IPS-15b (cell line): ENCODE measurements at regions not wholly inside any gene's neighbourhood (a gene's known extent, or its start where the extent isn't known, plus 50 kb on each side); places are given as distances from the start of the nearest gene placed in this dataset.

Experiments
- H3K27me3 ChIP-seq: one replicate; pipeline ENCODE4 v1.6.1; 2013; ENCODE audit warnings: low read length; ENCODE audit not compliant: control insufficient read depth, insufficient read depth
- H3K36me3 ChIP-seq: one replicate; pipeline ENCODE4 v1.6.1; 2013; ENCODE audit warnings: low read length; ENCODE audit not compliant: control insufficient read depth, insufficient read depth
- H3K4me1 ChIP-seq: one replicate; pipeline ENCODE4 v1.6.1; 2013; ENCODE audit warnings: mild to moderate bottlenecking, low read length; ENCODE audit not compliant: control insufficient read depth, insufficient read depth
- H3K4me3 ChIP-seq: one replicate; pipeline ENCODE4 v1.5.1; 2013; ENCODE audit warnings: low read depth, low read length
- H3K9ac ChIP-seq: one replicate; pipeline ENCODE4 v1.6.1; 2013; ENCODE audit warnings: low read depth, mild to moderate bottlenecking, low read length
- H3K9me3 ChIP-seq: one replicate; pipeline ENCODE4 v1.6.1; 2013; ENCODE audit warnings: mild to moderate bottlenecking, low read length; ENCODE audit not compliant: control insufficient read depth, insufficient read depth

DNA sequence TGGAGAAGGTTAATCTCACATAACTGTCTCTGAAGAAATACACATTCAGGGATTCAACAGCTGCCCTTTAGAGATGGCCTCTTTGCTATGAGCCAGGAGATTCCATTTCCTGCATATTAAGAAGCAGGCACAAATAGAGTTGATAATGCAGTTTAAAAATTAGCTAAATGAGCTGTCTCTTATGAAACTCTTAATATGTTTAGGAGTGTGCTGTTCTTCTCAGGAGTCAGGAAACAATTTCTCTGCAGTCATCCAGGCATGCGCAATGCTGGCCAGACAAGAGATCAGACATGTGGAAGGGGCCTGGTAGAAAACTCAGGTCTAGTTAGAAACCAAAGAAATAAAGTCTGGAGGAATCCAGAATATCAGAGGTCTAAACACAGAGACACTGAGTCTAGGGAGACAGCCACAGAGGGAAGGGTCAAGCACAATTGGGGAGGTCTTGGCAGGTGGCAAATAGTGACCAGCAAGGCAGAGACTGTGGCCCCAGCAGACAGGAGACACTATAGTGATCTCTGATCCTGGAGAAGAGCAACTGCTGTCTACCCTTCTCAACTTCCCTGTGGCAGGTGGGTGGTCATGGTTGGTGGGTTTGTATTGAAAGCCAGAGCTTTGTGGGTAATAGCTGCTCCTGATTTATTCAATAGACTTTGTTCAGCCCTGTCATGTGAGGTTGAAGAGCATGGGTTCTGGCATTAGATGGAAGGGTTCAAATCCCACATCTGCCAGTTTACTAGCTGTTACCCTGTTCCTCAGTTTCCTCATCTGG is 185.8 kb upstream of the RMST start:
- Histone ChIP-seq H3K27me3 (peaks cover 12% of the 10 kb centered on the region), H3K4me1 (peaks cover 12% of the 10 kb centered on the region), H3K9ac (no peak overlapping the region), H3K4me3 (no peak overlapping the region), H3K9me3 (no peaks in the 10 kb centered on the region), H3K36me3 (no peaks in the 10 kb centered on the region)

- no peaks in the 10 kb centered on the region for H3K36me3 ChIP-seq
- H3K9ac ChIP-seq = no peak overlapping the region
- no peaks in the 10 kb centered on the region for H3K9me3 ChIP-seq
- H3K4me3 ChIP-seq = no peak overlapping the region
- H3K27me3 ChIP-seq = no peaks in the 10 kb centered on the region
- no peaks in the 10 kb centered on the region for H3K4me1 ChIP-seq
Observed at GRCh38 chr12:97283297-97283696, 179.3 kb upstream of the RMST start.

DNA sequence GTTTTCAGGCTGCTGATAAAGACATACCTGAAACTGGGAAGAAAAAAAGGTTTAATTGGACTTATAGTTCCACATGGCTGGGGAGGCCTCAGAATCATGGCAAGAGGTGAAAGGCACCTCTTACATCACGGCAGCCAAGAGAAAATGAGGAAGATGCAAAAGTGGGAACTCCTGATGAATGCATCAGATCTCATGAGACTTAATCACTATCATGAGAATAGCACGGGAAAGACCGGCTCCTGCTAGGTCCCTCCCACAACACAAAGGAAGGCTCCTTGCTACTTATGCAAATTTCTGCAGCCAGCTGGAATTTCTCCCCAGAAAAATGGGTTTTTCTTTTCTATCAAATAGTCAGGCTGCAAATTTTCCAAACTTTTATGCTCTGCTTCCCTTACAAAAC is 174.1 kb upstream of the RMST start:
- H3K27me3 ChIP-seq = no peaks in the 10 kb centered on the region
- no peaks in the 10 kb centered on the region for H3K4me1 ChIP-seq
- H3K36me3 ChIP-seq = no peaks in the 10 kb centered on the region
- H3K9me3 ChIP-seq = no peaks in the 10 kb centered on the region
- H3K9ac ChIP-seq = no peak overlapping the region
- no peak overlapping the region for H3K4me3 ChIP-seq

DNA sequence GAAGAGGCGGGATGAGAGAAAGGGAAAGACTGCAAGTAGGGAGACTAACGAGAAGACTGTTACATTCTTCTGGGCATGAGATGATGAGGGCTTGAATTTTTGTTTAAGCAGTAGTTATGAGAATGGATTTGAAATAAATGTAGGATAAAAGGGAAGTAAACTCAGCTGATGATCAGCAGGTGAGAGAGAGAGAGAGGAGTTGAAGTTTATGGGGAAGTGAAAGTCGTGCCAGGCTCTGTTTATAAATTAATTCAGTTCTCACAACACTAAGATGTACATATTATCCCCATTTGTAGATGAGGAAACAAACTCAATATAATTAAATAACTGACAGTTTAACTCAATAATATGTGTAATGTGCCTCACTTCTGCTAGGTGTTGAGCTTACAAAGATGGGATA is 170.0 kb upstream of the RMST start:
- Histone ChIP-seq H3K9me3 (peaks cover 14% of the 10 kb centered on the region), H3K4me1 (no peaks in the 10 kb centered on the region), H3K36me3 (no peaks in the 10 kb centered on the region), H3K4me3 (no peak overlapping the region), H3K27me3 (no peaks in the 10 kb centered on the region), H3K9ac (no peak overlapping the region)

- H3K4me3 ChIP-seq = no peak overlapping the region
- no peak overlapping the region for H3K9ac ChIP-seq
- no peaks in the 10 kb centered on the region for H3K4me1 ChIP-seq
- H3K36me3 ChIP-seq = no peaks in the 10 kb centered on the region
- no peaks in the 10 kb centered on the region for H3K27me3 ChIP-seq
- peaks cover 14% of the 10 kb centered on the region for H3K9me3 ChIP-seq
Observed at GRCh38 chr12:97293541-97293940, 169.1 kb upstream of the RMST start.

DNA sequence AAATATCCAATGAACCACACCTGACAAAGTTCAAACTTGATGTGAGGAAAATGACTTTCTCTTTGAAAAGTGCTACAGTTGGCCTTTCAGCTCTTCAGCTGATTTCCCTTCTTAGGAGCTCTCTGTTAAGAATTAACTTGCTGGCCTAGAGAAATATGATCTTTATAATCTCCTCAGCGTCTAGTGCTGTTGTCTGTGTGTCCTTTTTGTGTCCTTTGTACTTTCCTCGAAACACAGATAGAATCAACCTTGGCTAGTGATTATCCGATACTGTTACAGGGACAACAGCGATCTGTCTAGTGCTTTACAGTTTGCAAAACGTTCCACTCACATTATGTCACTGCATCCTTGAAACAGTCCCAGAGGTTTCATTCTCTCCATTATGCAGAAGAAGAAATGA is 162.8 kb upstream of the RMST start:
- H3K4me1 ChIP-seq = no peaks in the 10 kb centered on the region
- H3K9ac ChIP-seq = no peak overlapping the region

GRCh38 chr12:97300431-97300830 is 162.2 kb upstream of the RMST start:
- Histone ChIP-seq H3K4me1 (no peaks in the 10 kb centered on the region), H3K9me3 (peaks cover 8% of the 10 kb centered on the region), H3K27me3 (no peaks in the 10 kb centered on the region), H3K36me3 (no peaks in the 10 kb centered on the region), H3K4me3 (no peak overlapping the region), H3K9ac (no peak overlapping the region)

More for the DNA sequence above, 162.8 kb upstream of the RMST start:
- H3K36me3 ChIP-seq = no peaks in the 10 kb centered on the region
- H3K9me3 ChIP-seq = peaks cover 14% of the 10 kb centered on the region
- H3K27me3 ChIP-seq = no peaks in the 10 kb centered on the region
- H3K4me3 ChIP-seq = no peak overlapping the region

- Histone ChIP-seq H3K4me1 (no peaks in the 10 kb centered on the region), H3K4me3 (no peak overlapping the region), H3K36me3 (no peaks in the 10 kb centered on the region), H3K9ac (no peak overlapping the region), H3K27me3 (no peaks in the 10 kb centered on the region), H3K9me3 (peaks cover 5% of the 10 kb centered on the region)
Observed at GRCh38 chr12:97300891-97301290, 161.7 kb upstream of the RMST start.

GRCh38 chr12:97301576-97301975 is 161.0 kb upstream of the RMST start:
- Histone ChIP-seq H3K9me3 (no peaks in the 10 kb centered on the region), H3K27me3 (no peaks in the 10 kb centered on the region), H3K4me3 (no peak overlapping the region), H3K36me3 (no peaks in the 10 kb centered on the region), H3K4me1 (no peaks in the 10 kb centered on the region), H3K9ac (no peak overlapping the region)

GRCh38 chr12:97305651-97306050 is 157.0 kb upstream of the RMST start:
- Histone ChIP-seq H3K36me3 (no peaks in the 10 kb centered on the region), H3K4me1 (no peaks in the 10 kb centered on the region), H3K4me3 (no peak overlapping the region), H3K9me3 (no peaks in the 10 kb centered on the region), H3K27me3 (no peaks in the 10 kb centered on the region), H3K9ac (no peak overlapping the region)

GRCh38 chr12:97306147-97306546 is 156.5 kb upstream of the RMST start:
- no peaks in the 10 kb centered on the region for H3K9me3 ChIP-seq
- no peaks in the 10 kb centered on the region for H3K27me3 ChIP-seq
- H3K9ac ChIP-seq = no peak overlapping the region
- no peak overlapping the region for H3K4me3 ChIP-seq
- no peaks in the 10 kb centered on the region for H3K36me3 ChIP-seq
- no peaks in the 10 kb centered on the region for H3K4me1 ChIP-seq

DNA sequence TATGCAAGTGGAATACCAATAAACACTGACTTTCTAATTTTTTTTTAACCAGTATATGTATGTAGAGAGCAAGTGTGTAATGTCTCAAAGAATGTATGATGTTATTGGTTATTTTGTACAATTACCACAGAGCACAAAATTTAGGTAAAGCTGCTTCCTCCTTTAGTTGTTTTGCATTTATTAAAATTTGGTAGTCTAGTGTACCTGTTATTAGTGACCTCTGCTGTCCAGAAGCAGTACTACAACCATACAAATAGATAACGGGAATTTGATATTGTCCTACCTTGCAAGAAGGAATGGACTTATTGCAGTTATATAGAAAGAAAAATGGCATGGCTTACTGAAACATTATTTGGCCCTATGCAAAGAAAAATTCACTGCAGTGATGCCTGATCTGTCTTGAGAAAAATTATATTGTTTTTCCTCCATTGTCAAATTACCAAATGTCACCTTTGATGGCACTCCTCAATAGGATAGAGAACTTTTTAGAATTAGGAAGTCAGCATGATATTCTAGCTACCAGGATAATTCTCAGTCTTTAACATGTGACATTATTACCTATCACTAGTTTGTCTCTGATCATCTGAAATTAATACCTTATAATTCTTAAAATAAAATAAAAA is 153.9 kb upstream of the RMST start:
- no peaks in the 10 kb centered on the region for H3K9me3 ChIP-seq
- peaks cover 15% of the 10 kb centered on the region for H3K4me1 ChIP-seq
- no peak overlapping the region for H3K4me3 ChIP-seq
- H3K36me3 ChIP-seq = no peaks in the 10 kb centered on the region
- H3K9ac ChIP-seq = no peak overlapping the region
- H3K27me3 ChIP-seq = peaks cover 7% of the 10 kb centered on the region
